Activated CD4-positive, alpha-beta T cell treated with anti-CD3 and anti-CD28 coated beads, Interleukin-2, amount 50 U/mL, for 48 hours (primary cell): ENCODE measurements at regions not wholly inside any gene's neighbourhood (a gene's known extent, or its start where the extent isn't known, plus 50 kb on each side); places are given as distances from the start of the nearest gene placed in this dataset.
"Not testable (repeated sequence)": the region's sequence is repeated elsewhere in the genome, so short reads cannot be mapped to it uniquely, and the experiment has no call there.

ENCODE experiments used
- DNase-seq, 2 experiments: peaks; one replicate each; pipeline ENCODE4 v3.0.0-alpha.2; 2020

- DNase-seq, result no peak
Observed at GRCh38 chr13:82467626-82468025, 1414.6 kb downstream of the SLITRK1 start.

DNA sequence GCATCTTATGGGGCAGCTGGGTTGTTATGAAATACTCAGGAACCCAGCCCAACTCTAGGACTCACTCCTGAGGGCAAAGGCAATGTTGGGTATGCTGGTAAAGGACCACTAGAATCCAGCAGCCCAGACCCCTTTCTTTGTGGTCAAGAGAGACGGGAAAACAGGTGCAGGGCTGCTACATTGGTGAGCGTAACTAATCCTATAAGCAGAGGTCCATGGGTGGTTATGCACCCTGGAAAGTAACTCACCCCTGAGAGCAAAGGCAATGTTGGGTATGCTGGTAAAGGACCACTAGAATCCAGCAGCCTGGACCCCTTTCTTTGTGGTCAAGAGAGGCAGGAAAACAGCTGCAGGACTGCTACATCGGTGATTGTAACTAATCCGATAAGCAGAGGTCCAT is 1422.7 kb downstream of the SLITRK1 start:
- not testable (repeated sequence) for DNase-seq

DNA sequence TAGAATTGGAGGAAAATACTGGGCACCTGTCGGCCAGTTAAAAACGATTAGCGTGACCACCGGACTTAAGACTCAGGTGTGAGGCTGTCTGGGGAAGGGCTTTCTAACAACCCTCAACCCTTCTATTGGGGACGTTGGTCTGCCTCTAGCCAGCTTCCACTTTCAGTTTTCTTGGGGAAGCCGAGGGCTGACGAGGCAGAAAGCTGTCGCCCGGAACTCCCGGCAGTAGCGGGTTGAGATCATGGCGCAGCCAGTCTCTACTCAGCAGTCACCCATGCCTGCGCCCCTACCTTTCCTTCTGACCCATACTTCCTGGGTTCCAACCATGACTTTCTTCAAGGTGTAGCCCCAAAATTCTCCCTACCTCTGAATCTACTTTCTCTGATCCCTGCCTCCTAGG is 1424.1 kb downstream of the SLITRK1 start:
- DNase-seq, result no peak

GRCh38 chr13:82457548-82457947 is 1424.7 kb downstream of the SLITRK1 start:
- not testable (repeated sequence) for DNase-seq

- no peak for DNase-seq
Observed at GRCh38 chr13:82447416-82448077, 1434.7 kb downstream of the SLITRK1 start.

GRCh38 chr13:82439159-82439904 is 1442.9 kb downstream of the SLITRK1 start:
- no peak for DNase-seq

- no peak for DNase-seq
Observed at GRCh38 chr13:82438320-82438719, 1444.0 kb downstream of the SLITRK1 start.

DNA sequence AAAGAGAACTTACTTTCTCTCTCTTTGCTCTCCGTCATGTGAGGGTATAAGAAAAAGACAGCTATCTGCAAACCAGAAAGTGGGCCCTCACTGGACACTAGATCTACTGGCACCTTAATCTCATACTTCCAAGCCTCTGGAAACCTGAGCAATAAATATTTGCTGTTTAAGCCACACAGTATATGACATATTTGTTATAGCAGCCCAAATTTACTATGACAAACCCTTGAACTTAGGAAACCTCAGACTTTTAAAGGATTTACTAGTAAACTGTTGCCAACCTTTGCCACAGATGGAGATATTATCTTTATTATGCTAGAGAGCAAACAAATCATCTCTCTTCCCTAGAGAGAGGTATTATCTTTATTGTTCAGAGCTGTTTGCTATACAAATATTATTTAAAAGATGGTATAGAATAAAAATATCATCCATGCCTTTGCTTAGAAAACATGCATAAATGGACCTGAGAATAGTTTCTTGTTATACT is 1446.1 kb downstream of the SLITRK1 start:
- DNase-seq, result no peak

GRCh38 chr13:82432949-82433348 is 1449.3 kb downstream of the SLITRK1 start:
- DNase-seq, result no peak

- no peak for DNase-seq
Observed at GRCh38 chr13:82412749-82413148, 1469.5 kb downstream of the SLITRK1 start.

DNA sequence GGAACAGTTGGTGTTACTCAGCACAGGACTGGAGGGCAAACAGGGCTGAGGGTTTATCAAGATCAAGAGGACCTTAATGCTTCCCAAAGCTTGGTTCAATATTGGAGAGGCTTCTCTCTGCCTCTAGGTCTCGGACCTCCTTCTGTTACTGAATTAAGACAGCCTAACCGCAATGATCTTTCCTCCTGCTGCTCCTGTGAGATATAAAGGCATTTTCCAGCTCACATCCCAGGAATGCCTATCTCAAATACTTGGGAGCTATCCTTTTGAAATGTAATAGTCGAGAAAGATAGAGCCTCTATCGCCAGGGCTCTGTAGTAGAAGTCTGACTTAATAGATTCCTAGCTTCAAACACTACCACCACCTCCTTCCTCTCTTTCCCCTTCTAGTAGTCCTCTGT is 1475.0 kb downstream of the SLITRK1 start:
- DNase-seq, result no peak

GRCh38 chr13:82374719-82375118 is 1507.6 kb downstream of the SLITRK1 start:
- no peak for DNase-seq

DNA sequence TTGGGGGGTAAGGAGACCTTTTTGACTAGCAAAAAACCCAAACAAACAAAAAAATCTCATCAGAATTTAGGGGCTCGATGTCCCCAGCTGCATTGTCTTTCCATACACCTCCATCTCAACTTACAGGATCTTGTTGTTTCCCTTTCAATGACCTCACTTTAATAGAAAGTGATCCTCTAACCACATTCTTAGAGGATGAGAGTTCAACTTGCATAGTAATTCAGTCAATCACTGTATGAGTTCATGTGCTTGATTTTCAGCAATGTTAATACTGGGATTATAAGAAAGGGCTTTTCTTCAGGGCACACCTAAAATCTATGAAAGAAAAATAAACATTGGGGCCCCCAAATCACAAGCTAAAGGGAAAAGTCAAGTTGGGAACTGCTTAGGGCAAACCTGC is 1512.0 kb downstream of the SLITRK1 start:
- no peak for DNase-seq

DNA sequence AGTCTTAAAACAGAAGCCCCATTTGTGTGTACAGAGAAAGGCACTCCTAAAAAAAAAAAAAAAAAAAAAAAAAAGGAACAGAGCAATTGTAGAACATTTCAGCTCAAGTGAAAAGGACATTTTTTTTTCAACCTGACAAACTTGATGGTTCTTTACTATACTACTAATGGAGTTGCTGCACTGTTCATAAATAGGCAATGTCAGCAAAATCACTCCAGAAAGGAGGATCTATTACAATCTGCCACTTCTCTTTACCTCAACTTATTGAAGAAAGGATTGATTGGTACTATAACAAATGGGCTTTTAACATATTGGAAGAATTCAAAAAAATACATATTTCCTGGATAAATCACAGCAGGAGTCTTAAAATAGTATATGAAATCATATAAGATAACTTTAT is 1517.7 kb downstream of the SLITRK1 start:
- DNase-seq, result no peak

DNA sequence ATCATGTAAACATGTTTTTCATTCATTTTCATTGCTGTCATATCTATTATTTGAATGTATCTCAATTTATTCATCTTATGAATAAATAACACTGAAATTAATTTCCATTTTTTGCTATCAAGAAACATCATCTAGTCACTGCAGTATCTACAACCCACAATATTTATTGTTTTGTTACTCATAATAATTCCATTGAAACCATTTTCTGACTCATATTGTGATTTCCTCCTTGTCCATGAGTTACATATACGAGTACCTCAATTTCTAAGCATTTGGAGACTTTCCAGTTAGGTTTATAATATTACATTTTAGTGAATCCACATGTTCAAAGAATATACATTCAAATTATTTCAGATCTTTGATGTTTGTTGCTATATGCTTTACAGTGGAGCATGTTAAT is 1524.0 kb downstream of the SLITRK1 start:
- no peak for DNase-seq

DNA sequence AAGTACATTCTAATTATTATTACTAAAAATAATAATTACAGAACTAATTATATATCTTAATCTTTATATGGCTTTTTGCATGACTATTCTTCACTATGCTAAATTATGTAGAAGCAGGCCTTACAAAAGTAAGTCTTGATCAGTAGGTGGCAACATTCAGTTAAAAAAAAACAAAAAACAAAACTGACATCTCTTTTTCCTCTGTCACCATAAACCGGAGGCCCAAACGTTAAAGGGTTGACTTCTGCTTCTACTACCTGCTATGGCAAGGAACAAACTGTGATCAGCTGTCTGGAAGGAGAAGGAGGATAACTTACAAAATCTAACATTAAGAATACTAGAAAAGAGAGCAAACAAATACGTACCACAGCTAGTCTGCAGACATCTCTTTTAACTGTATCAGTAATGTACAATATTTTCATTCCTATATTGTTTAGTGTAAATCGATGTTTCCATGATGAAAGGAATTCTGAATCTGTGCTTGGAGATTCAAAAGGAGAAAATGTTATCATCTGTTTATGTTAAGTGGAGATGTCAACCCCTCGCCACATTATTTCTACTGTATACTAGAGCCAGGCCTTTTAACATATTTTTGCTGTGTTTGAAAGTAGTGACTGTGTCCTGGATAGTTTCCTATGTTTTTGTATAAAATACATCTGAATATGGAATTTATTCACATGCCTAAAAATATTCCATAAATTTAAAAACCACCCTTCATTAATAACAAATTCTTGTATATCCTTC is 1525.4 kb downstream of the SLITRK1 start:
- no peak for DNase-seq

DNA sequence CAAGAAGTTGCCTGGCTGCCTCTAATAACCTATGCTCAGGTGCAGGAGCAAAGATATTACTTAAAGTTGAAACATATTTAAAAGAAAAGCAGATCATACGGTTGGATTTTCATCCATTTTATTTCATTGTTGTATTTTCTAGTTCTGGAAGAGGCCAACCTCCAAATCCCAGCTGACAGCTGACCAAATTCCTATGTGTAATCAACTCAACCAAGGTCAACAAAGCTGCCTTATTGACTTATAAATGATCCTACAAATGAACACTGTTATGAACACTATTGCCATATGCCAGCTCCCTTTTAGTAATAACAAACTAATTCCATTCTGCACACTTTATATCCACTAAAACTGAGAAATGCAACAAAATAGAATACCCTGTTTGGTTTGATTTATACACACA is 1537.4 kb downstream of the SLITRK1 start:
- DNase-seq, result no peak

GRCh38 chr13:82341116-82341515 is 1541.2 kb downstream of the SLITRK1 start:
- DNase-seq, result no peak

DNA sequence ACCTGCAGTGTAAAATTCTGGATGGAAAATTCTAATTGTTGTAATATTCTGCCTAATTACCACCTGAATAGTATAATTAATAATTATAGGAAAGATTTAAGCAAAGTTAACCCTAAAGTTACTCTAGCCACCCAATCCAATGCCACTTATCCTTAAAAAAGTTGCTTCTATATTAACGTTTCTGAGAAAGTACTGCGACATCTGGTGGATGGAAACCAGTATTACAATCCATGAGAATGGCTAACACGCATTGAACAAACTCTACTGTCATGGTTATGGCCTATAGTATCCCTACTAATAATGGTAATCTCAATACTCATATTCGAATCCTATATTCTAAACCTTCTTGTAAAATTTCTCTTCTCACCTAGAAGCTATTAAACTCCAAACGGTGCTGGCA is 1551.8 kb downstream of the SLITRK1 start:
- no peak for DNase-seq

GRCh38 chr13:82323101-82323500 is 1559.2 kb downstream of the SLITRK1 start:
- DNase-seq, result no peak

- DNase-seq, result no peak
Observed at GRCh38 chr13:82305588-82305987, 1576.7 kb downstream of the SLITRK1 start.

DNA sequence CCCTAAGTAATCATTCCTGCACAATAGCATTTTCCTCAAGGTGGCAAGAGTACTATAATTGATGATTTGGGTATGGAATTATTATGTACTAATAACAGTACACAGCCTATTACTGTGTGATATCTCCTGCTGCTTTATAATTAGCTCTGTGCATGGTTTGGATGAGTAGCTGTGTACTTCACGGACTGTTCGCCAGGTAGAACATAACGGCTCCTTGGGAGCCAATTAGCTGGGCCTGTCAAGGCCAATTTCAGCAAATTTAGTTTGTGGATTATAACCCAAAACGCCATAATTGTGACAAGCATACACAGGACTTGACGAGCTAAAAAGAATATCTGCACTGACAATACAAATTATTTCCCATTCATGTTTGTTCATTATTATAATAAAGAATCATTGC is 1584.2 kb downstream of the SLITRK1 start:
- DNase-seq, result no peak

GRCh38 chr13:82294226-82294625 is 1588.0 kb downstream of the SLITRK1 start:
- DNase-seq, result no peak

DNA sequence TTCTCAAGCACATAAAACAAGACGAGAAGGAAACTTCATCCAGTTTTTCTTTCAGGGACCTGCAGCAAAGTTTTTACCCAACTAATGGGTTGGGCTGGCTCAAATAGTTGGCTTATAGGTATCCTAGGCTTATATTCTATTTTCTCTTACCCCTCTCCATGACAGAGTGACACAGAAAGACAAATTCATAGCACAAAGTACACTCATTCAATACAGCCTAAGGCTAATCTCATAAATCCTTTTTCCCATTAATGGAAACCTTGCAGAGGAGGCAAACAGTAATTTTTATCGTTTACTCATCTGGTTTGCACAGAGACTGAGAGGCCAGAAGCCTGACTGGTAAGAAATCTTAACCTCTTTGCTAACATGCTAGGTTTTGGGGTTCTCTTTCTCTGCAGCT is 1589.9 kb downstream of the SLITRK1 start:
- DNase-seq, result no peak
